ENCODE measurements at regions not wholly inside any gene's neighbourhood (a gene's known extent, or its start where the extent isn't known, plus 50 kb on each side); places are given as distances from the start of the nearest gene placed in this dataset.

- no peak for TF ChIP-seq CTCF (IDR thresholded peaks at IDR 0.05)
- no peak for TF ChIP-seq POLR2A (IDR thresholded peaks at IDR 0.05)
These were observed 70.7 kb upstream of the RANBP6 start for GRCh38 chr9:6086006-6086655.
